Erythroblast (primary cell): ENCODE measurements at regions not wholly inside any gene's neighbourhood (a gene's known extent, or its start where the extent isn't known, plus 50 kb on each side); places are given as distances from the start of the nearest gene placed in this dataset.
"Not testable (repeated sequence)": the region's sequence is repeated elsewhere in the genome, so short reads cannot be mapped to it uniquely, and the experiment has no call there.

Experiments used
- GATA1 ChIP-seq: IDR thresholded peaks from 2 replicates; pipeline ENCODE4 v1.6.1; 2011; ENCODE audit warnings: low read depth, mild to moderate bottlenecking, control low read depth, low read length, moderate library complexity
- POLR2A ChIP-seq: IDR thresholded peaks from 2 replicates; pipeline ENCODE4 v1.6.1; 2011; ENCODE audit warnings: mild to moderate bottlenecking, low read length

GRCh38 chr12:60236416-60236815, 640.6 kb downstream of the SLC16A7 start:
- TF ChIP-seq POLR2A, GATA1: not testable (repeated sequence)
